Panc1 (cell line): ENCODE measurements at regions not wholly inside any gene's neighbourhood (a gene's known extent, or its start where the extent isn't known, plus 50 kb on each side); places are given as distances from the start of the nearest gene placed in this dataset.
"Not testable (repeated sequence)": the region's sequence is repeated elsewhere in the genome, so short reads cannot be mapped to it uniquely, and the experiment has no call there.

ENCODE experiments used
- ATAC-seq: fragments of 200-7000 bp; cut with Tn5 transposase; 2 replicates; pipeline ENCODE4 v1.9.1; 2020; ENCODE audit warnings: mild to moderate bottlenecking, moderate library complexity
- BruUV-seq: library from RNA; stranded (reverse); fragments of 400-500 nt; replicated peaks from 2 replicates; lab custom pipeline; 2021; lab: Mats Ljungman, UMichigan
- CTCF ChIA-PET: fragments of 300-600 bp; sonication (Branson Sonifier 250); formaldehyde crosslinking; loops from one replicate; lab custom pipeline; 2022; ENCODE audit warnings: antibody characterized with exemption; lab: Charles Lee
- POLR2A ChIA-PET: fragments of 300-600 bp; sonication (Branson Sonifier 250); formaldehyde crosslinking; loops from one replicate; lab custom pipeline; 2022; ENCODE audit warnings: antibody characterized with exemption; lab: Charles Lee
- DNase-seq: peaks from one replicate; pipeline ENCODE4 v3.0.0-alpha.2; 2010; ENCODE audit warnings: low read depth, low spot score
- H3K27ac ChIP-seq: 2 replicates; pipeline ENCODE4 v1.5.1; 2011; ENCODE audit warnings: mild to moderate bottlenecking, low read length, inconsistent platforms
- H3K27me3 ChIP-seq: fragments of 200-500 bp; sonication (Bioruptor generic); 2 replicates; pipeline ENCODE4 v1.6.0; 2014; ENCODE audit warnings: low read length, inconsistent platforms; ENCODE audit not compliant: control insufficient read depth, insufficient read depth
- H3K36me3 ChIP-seq: fragments of 200-500 bp; sonication (Bioruptor generic); 2 replicates; pipeline ENCODE4 v1.5.1; 2014; ENCODE audit warnings: inconsistent platforms, mild to moderate bottlenecking, low read length, moderate library complexity; ENCODE audit not compliant: control insufficient read depth, insufficient read depth
- H3K4me1 ChIP-seq: 2 replicates; pipeline ENCODE4 v1.5.1; 2011; ENCODE audit warnings: inconsistent platforms, mild to moderate bottlenecking, low read length, moderate library complexity; ENCODE audit not compliant: control insufficient read depth, insufficient read depth
- H3K4me3 ChIP-seq, 2 experiments: 2 replicates each; pipeline ENCODE4 v1.5.1; 2011 to 2012; ENCODE audit warnings: low read depth in 2 of 2, low read length in 2 of 2, mild to moderate bottlenecking in 2 of 2, inconsistent platforms in 1 of 2, moderate library complexity in 1 of 2
- H3K9me3 ChIP-seq: fragments of 200-500 bp; sonication (Bioruptor generic); 2 replicates; pipeline ENCODE4 v1.5.1; 2014; ENCODE audit warnings: low read depth, mild to moderate bottlenecking, inconsistent platforms, low read length, moderate library complexity; ENCODE audit not compliant: control insufficient read depth, insufficient read depth
- POLR2AphosphoS5 ChIP-seq: IDR thresholded peaks from 2 replicates; pipeline ENCODE4 v1.6.1; 2012; ENCODE audit warnings: mild to moderate bottlenecking, low read depth, low read length, moderate library complexity
- SIN3A ChIP-seq: IDR thresholded peaks from 2 replicates; pipeline ENCODE4 v1.6.1; 2012; ENCODE audit warnings: low read depth, mild to moderate bottlenecking, low read length, moderate library complexity, borderline replicate concordance; ENCODE audit not compliant: insufficient read depth
- TCF7L2 ChIP-seq: IDR thresholded peaks from 2 replicates; pipeline ENCODE4 v1.6.1; 2011; ENCODE audit warnings: mild to moderate bottlenecking, low read depth, low read length, inconsistent platforms
- in situ Hi-C: cut with HindIII; loops from 2 replicates; pipeline ENCODE4 v1.10.0; 2016; ENCODE audit warnings: low sequenced_read_pairs, low pct_unique_long_range_greater_than_20kb
- intact Hi-C: fragments of 100-400 bp; cut with micrococcal nuclease; formaldehyde crosslinking; loops from one replicate; pipeline ENCODE4 v1.10.0; 2022; ENCODE audit not compliant: unreplicated experiment
- TF ChIP-seq, protein P1 (sequence below), 2 experiments: IDR thresholded peaks; 2 replicates each; pipeline ENCODE4 v1.6.1; 2011 to 2012; ENCODE audit warnings: low read depth in 2 of 2, control low read depth in 1 of 2, low read length in 1 of 2, mild to moderate bottlenecking in 1 of 2, moderate library complexity in 1 of 2; ENCODE audit not compliant: insufficient read depth in 1 of 2
- TF ChIP-seq, protein P2 (sequence below): fragments of 450-650 bp; IDR thresholded peaks from 2 replicates; pipeline ENCODE4 v1.5.1; 2017; ENCODE audit warnings: mild to moderate bottlenecking

DNA sequence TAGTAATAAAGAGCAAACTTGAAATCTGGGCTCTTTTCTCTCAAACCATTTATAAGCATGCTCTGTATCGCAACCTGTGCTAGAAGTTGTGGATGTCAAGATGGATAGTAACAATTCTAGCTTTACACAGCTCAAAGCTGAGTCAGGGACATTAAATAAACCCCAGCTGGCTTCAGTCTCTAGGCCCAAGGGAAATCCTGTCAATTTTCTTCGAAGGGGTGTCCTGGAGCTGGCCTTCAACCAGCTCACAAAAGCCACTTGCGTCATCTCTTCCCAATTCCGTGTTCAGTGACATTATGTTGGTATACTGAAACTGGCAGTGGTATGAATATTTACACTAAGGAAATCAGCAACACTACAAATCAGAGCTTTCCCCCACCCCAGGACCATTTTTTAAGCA lies 89.8 kb upstream of the PRKG2 start:
- Histone ChIP-seq H3K4me3 (no peak overlapping the region), H3K9me3 (no peaks in the 10 kb centered on the region), H3K36me3 (no peaks in the 10 kb centered on the region), H3K4me1 (no peaks in the 10 kb centered on the region), H3K27me3 (no peaks in the 10 kb centered on the region), H3K27ac (no peak overlapping the region)
- no peak for DNase-seq
- TF ChIP-seq, protein P1, sequence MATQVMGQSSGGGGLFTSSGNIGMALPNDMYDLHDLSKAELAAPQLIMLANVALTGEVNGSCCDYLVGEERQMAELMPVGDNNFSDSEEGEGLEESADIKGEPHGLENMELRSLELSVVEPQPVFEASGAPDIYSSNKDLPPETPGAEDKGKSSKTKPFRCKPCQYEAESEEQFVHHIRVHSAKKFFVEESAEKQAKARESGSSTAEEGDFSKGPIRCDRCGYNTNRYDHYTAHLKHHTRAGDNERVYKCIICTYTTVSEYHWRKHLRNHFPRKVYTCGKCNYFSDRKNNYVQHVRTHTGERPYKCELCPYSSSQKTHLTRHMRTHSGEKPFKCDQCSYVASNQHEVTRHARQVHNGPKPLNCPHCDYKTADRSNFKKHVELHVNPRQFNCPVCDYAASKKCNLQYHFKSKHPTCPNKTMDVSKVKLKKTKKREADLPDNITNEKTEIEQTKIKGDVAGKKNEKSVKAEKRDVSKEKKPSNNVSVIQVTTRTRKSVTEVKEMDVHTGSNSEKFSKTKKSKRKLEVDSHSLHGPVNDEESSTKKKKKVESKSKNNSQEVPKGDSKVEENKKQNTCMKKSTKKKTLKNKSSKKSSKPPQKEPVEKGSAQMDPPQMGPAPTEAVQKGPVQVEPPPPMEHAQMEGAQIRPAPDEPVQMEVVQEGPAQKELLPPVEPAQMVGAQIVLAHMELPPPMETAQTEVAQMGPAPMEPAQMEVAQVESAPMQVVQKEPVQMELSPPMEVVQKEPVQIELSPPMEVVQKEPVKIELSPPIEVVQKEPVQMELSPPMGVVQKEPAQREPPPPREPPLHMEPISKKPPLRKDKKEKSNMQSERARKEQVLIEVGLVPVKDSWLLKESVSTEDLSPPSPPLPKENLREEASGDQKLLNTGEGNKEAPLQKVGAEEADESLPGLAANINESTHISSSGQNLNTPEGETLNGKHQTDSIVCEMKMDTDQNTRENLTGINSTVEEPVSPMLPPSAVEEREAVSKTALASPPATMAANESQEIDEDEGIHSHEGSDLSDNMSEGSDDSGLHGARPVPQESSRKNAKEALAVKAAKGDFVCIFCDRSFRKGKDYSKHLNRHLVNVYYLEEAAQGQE (IDR thresholded peaks at IDR 0.05; ENCODE audit: insufficient read depth in 1 of 2, low read depth in 2 of 2, low read length in 1 of 2), result no peak
- TF ChIP-seq, protein P2, sequence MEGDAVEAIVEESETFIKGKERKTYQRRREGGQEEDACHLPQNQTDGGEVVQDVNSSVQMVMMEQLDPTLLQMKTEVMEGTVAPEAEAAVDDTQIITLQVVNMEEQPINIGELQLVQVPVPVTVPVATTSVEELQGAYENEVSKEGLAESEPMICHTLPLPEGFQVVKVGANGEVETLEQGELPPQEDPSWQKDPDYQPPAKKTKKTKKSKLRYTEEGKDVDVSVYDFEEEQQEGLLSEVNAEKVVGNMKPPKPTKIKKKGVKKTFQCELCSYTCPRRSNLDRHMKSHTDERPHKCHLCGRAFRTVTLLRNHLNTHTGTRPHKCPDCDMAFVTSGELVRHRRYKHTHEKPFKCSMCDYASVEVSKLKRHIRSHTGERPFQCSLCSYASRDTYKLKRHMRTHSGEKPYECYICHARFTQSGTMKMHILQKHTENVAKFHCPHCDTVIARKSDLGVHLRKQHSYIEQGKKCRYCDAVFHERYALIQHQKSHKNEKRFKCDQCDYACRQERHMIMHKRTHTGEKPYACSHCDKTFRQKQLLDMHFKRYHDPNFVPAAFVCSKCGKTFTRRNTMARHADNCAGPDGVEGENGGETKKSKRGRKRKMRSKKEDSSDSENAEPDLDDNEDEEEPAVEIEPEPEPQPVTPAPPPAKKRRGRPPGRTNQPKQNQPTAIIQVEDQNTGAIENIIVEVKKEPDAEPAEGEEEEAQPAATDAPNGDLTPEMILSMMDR, result no peak
- TF ChIP-seq POLR2AphosphoS5 (no peak), SIN3A (no peak), TCF7L2 (no peak)
- intact Hi-C loops (no loop called here), in situ Hi-C loops (no loop called here)
- BruUV-seq, result no TSS peak
- POLR2A ChIA-PET, result no interaction called here
- CTCF ChIA-PET, result no interaction called here
- ATAC-seq, result no peak

DNA sequence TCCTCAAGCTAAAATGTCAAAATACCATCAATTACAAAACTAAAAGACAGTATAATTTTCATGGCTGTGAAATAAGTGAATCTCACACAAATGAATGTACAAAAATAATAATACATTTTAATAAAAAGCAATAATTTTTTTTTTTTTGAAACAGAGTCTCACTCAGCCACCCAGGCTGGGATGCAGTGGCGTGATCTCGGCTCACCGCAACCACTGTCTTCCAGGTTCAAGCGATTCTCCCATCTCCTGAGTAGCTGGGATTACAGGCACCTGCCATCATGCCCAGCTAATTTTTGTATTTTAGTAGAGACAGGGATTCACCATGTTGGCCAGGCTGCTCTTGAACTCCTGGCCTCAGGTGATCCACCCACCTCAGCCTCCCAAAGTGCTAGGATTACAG lies 85.3 kb upstream of the PRKG2 start:
- ATAC-seq, in situ Hi-C loops, POLR2A ChIA-PET, H3K27ac ChIP-seq, H3K9me3 ChIP-seq, H3K27me3 ChIP-seq, H3K4me3 ChIP-seq, CTCF ChIA-PET, BruUV-seq, DNase-seq, H3K36me3 ChIP-seq, H3K4me1 ChIP-seq, intact Hi-C loops: not testable (repeated sequence)

DNA sequence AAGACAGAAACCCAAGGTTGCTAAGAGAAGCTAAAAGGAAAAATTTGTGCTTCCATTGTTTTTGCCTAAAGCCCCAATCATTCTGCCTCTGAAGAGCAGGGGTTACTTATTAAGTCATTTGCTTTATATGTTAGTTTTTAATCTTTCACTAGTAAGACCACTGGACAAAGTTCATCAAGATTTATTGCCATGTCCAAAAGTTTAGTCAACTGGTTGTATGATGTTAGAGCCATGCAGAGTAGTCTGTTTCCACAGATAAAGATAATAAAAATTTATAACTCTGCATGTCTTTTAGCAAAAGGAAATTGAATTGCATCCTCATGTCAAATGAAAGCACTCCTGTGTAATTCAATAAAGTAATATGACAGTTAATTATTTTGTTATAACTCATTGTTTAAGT lies 75.8 kb upstream of the PRKG2 start:
- ATAC-seq (no peak), DNase-seq (no peak)
- Histone ChIP-seq H3K27ac (no peak overlapping the region), H3K27me3 (no peaks in the 10 kb centered on the region), H3K36me3 (no peaks in the 10 kb centered on the region), H3K4me1 (no peaks in the 10 kb centered on the region), H3K9me3 (no peaks in the 10 kb centered on the region), H3K4me3 (no peak overlapping the region)
- CTCF ChIA-PET, result no interaction called here
- no peak for TF ChIP-seq POLR2AphosphoS5
- no peak for TF ChIP-seq SIN3A
- TF ChIP-seq, protein P2, result no peak
- TF ChIP-seq, protein P1 (IDR thresholded peaks at IDR 0.05; ENCODE audit: insufficient read depth in 1 of 2, low read depth in 2 of 2, low read length in 1 of 2), result no peak
- no peak for TF ChIP-seq TCF7L2
- in situ Hi-C loops (no loop called here), intact Hi-C loops (no loop called here)
- POLR2A ChIA-PET, result no interaction called here
- BruUV-seq, result no TSS peak
